Activated T-cell treated with anti-CD3 and anti-CD28 coated beads, Interleukin-2, amount 50 U/mL, for 48 hours (primary cell): ENCODE measurements at regions not wholly inside any gene's neighbourhood (a gene's known extent, or its start where the extent isn't known, plus 50 kb on each side); places are given as distances from the start of the nearest gene placed in this dataset.
"Not testable (repeated sequence)": the region's sequence is repeated elsewhere in the genome, so short reads cannot be mapped to it uniquely, and the experiment has no call there.

Source experiments
- DNase-seq, 2 experiments: peaks; one replicate each; pipeline ENCODE4 v3.0.0-alpha.2; 2020

- DNase-seq = no peak
Observed at GRCh38 chr6:8175046-8175777, 72.9 kb upstream of the EEF1E1 start.

GRCh38 chr6:8174571-8174970 lies 72.2 kb upstream of the EEF1E1 start:
- DNase-seq = no peak

GRCh38 chr6:8172530-8172929 lies 70.2 kb upstream of the EEF1E1 start:
- DNase-seq = no peak

GRCh38 chr6:8170754-8171153 lies 68.4 kb upstream of the EEF1E1 start:
- DNase-seq = no peak

GRCh38 chr6:8170245-8170644 lies 67.9 kb upstream of the EEF1E1 start:
- no peak for DNase-seq

GRCh38 chr6:8166156-8166555 lies 63.8 kb upstream of the EEF1E1 start:
- no peak for DNase-seq

- DNase-seq = not testable (repeated sequence)
Observed at GRCh38 chr6:8165008-8165407, 62.7 kb upstream of the EEF1E1 start.

GRCh38 chr6:8164281-8164680 lies 61.9 kb upstream of the EEF1E1 start:
- DNase-seq = not testable (repeated sequence)

GRCh38 chr6:8159966-8160365 lies 57.6 kb upstream of the EEF1E1 start:
- no peak for DNase-seq

- no peak for DNase-seq
Observed at GRCh38 chr6:8157839-8158238, 55.5 kb upstream of the EEF1E1 start.

GRCh38 chr6:8155259-8156012 lies 53.1 kb upstream of the EEF1E1 start:
- DNase-seq = no peak
